DOHH2 (cell line): ENCODE measurements at regions not wholly inside any gene's neighbourhood (a gene's known extent, or its start where the extent isn't known, plus 50 kb on each side); places are given as distances from the start of the nearest gene placed in this dataset.

Experiments
- EZH2phosphoT487 ChIP-seq: fragments of 200-600 bp; sonication (generic); IDR thresholded peaks from 2 replicates; pipeline ENCODE4 v1.6.1; 2017; ENCODE audit warnings: borderline replicate concordance, mild to moderate bottlenecking, antibody characterized with exemption, low read length, moderate library complexity, mixed read lengths
- TF ChIP-seq, protein P1 (sequence below): fragments of 200-600 bp; sonication (generic); IDR thresholded peaks from one replicate; pipeline ENCODE4 v1.5.1; 2014; ENCODE audit warnings: antibody characterized with exemption, mild to moderate bottlenecking, low read depth, low read length; ENCODE audit not compliant: poor library complexity, severe bottlenecking

DNA sequence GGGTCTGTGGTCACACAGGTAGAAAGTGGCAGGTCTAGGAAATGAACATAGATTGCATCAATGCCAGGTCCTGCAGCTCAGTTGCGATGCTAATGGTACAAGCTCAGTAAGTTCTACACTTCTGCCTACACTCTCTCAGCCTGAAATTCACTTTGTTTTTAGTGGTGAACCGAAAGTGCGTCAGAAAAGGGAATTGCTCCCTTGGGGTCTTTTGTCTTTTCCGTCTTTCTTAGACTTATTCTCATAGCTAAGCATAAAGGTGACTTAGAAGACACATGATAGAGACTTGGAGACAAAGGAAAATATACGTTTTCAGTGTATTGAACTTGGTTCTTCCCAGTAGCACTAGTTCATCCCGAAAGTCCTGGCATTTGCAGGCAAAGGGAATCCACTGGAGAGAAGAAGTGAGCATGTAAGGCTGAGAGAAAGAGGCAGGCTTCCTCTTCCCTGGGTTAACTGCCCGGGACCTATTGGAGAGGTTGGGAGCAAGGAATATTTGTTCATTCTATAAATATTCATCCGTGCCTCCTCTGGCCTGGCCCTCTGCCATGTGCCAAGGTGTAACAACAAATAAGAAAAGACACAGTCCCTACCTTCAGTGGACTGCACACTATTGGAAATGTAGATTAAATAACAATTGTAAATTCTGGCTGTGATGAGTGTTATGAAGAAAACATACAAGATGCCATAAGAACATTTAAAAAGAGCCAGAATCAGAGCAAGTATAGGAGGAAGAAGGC, 785.8 kb downstream of the MED13L start:
- TF ChIP-seq, protein P1, sequence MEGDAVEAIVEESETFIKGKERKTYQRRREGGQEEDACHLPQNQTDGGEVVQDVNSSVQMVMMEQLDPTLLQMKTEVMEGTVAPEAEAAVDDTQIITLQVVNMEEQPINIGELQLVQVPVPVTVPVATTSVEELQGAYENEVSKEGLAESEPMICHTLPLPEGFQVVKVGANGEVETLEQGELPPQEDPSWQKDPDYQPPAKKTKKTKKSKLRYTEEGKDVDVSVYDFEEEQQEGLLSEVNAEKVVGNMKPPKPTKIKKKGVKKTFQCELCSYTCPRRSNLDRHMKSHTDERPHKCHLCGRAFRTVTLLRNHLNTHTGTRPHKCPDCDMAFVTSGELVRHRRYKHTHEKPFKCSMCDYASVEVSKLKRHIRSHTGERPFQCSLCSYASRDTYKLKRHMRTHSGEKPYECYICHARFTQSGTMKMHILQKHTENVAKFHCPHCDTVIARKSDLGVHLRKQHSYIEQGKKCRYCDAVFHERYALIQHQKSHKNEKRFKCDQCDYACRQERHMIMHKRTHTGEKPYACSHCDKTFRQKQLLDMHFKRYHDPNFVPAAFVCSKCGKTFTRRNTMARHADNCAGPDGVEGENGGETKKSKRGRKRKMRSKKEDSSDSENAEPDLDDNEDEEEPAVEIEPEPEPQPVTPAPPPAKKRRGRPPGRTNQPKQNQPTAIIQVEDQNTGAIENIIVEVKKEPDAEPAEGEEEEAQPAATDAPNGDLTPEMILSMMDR: no peak
- no peak for TF ChIP-seq EZH2phosphoT487
